HepG2 (cell line): ENCODE measurements at regions not wholly inside any gene's neighbourhood (a gene's known extent, or its start where the extent isn't known, plus 50 kb on each side); places are given as distances from the start of the nearest gene placed in this dataset.

Source experiments
- ATAC-seq: fragments of 200-7000 bp; cut with Tn5 transposase; 3 replicates; pipeline ENCODE4 v1.9.1; 2020; ENCODE audit warnings: mild to moderate bottlenecking, moderate library complexity
- BruUV-seq: library from RNA; stranded (reverse); fragments of 400-500 nt; replicated peaks from 2 replicates; lab custom pipeline; 2021; lab: Mats Ljungman, UMichigan
- CTCF ChIA-PET: fragments of 300-600 bp; formaldehyde crosslinking; extraction: SDS; loops from one replicate; lab custom pipeline; 2021; ENCODE audit warnings: low total read pairs, inconsistent platforms, low intra/inter-chr PET ratio; lab: Yijun Ruan, JAX
- POLR2A ChIA-PET: fragments of 350-600 bp; sonication (Branson Sonifier 250); formaldehyde crosslinking; loops from one replicate; lab custom pipeline; 2020; ENCODE audit warnings: antibody characterized with exemption, inconsistent platforms; lab: Yijun Ruan, JAX
- DNase-seq: peaks from one replicate; pipeline ENCODE4 v3.0.0-alpha.2; 2015; ENCODE audit warnings: low spot score
- FAIRE-seq: peaks from 3 replicates; lab custom pipeline; 2011; peaks lifted over from hg19 to GRCh38; lab: Jason Lieb, UNC
- H2AFZ ChIP-seq: one replicate; pipeline ENCODE4 v1.6.1; 2011; ENCODE audit warnings: low read length, inconsistent platforms
- H3K27ac ChIP-seq: fragments of 300-600 bp; 3 replicates; pipeline ENCODE4 v1.8.0; 2011; ENCODE audit warnings: mixed run types, mild to moderate bottlenecking, mixed read lengths, low read length, inconsistent platforms; ENCODE audit not compliant: insufficient read depth; ENCODE audit errors: extremely low read length
- H3K27me3 ChIP-seq, 2 experiments: fragments of 200-600 bp in 1 of 2; 2 replicates in 1 of 2; 3 replicates in 1 of 2; pipeline versions ENCODE4 v1.6.0 to v1.8.0; 2011; ENCODE audit warnings: low read length in 2 of 2, mild to moderate bottlenecking in 2 of 2, moderate library complexity in 2 of 2, inconsistent platforms in 1 of 2; ENCODE audit not compliant: insufficient read depth in 2 of 2, control insufficient read depth in 1 of 2
- H3K36me3 ChIP-seq, 2 experiments: fragments of 200-600 bp in 1 of 2; replicated peaks in 1 of 2; 2 replicates in 1 of 2; 3 replicates in 1 of 2; pipeline versions ENCODE4 v1.5.1 to v1.8.0; 2011; ENCODE audit warnings: low read length in 2 of 2, inconsistent platforms in 1 of 2; ENCODE audit not compliant: insufficient read depth in 2 of 2, control insufficient read depth in 1 of 2
- H3K4me1 ChIP-seq: 2 replicates; pipeline ENCODE4 v1.5.1; 2012; ENCODE audit warnings: low read length, inconsistent platforms; ENCODE audit not compliant: insufficient read depth
- H3K4me2 ChIP-seq: 2 replicates; pipeline ENCODE4 v1.6.0; 2011; ENCODE audit warnings: low read depth, low read length, inconsistent platforms
- H3K4me3 ChIP-seq, 3 experiments: fragments of 200-600 bp in 1 of 3; sonication (generic), shearing (Covaris generic) in 1 of 3; replicated peaks in 1 of 3; 2 replicates each; pipeline ENCODE4 v1.5.1; 2011 to 2016; ENCODE audit warnings: low read length in 3 of 3, inconsistent platforms in 2 of 3, low read depth in 2 of 3, mild to moderate bottlenecking in 2 of 3, control low read depth in 1 of 3, mixed read lengths in 1 of 3; ENCODE audit not compliant: insufficient read depth in 1 of 3
- H3K79me2 ChIP-seq: one replicate; pipeline ENCODE4 v1.6.1; 2011; ENCODE audit warnings: low read length, inconsistent platforms; ENCODE audit not compliant: insufficient read depth
- H3K9ac ChIP-seq: 2 replicates; pipeline ENCODE4 v1.6.0; 2011; ENCODE audit warnings: mild to moderate bottlenecking, low read depth, low read length, inconsistent platforms; ENCODE audit not compliant: insufficient read depth
- H3K9me3 ChIP-seq: 2 replicates; pipeline ENCODE4 v1.5.1; 2012; ENCODE audit warnings: mild to moderate bottlenecking, low read length
- H4K20me1 ChIP-seq: 2 replicates; pipeline ENCODE4 v1.6.0; 2011; ENCODE audit warnings: inconsistent platforms, mild to moderate bottlenecking, low read length, moderate library complexity; ENCODE audit not compliant: insufficient read depth
- ISL2 ChIP-seq: sonication (generic); formaldehyde crosslinking; IDR thresholded peaks from 2 replicates; pipeline ENCODE4 v1.5.0; 2020; ENCODE audit warnings: missing genetic modification reagents
- MXI1 ChIP-seq: IDR thresholded peaks from 3 replicates; pipeline ENCODE4 v1.6.1; 2012; ENCODE audit warnings: low read depth, low read length, inconsistent platforms, borderline replicate concordance
- POLR2AphosphoS2 ChIP-seq: IDR thresholded peaks from 2 replicates; pipeline ENCODE4 v1.6.1; 2011; ENCODE audit warnings: low read depth, low read length, improper control_type of control experiment
- TCF7 ChIP-seq: sonication (generic); IDR thresholded peaks from 2 replicates; pipeline ENCODE4 v1.6.1; 2016; ENCODE audit warnings: antibody characterized with exemption, low read depth
- ZNF136 ChIP-seq: sonication (generic); formaldehyde crosslinking; IDR thresholded peaks from 2 replicates; pipeline ENCODE4 v1.8.1; 2022; ENCODE audit warnings: low read depth, mild to moderate bottlenecking, moderate library complexity, missing genetic modification reagents
- ZNF3 ChIP-seq: IDR thresholded peaks from 2 replicates; pipeline ENCODE4 v1.7.0; 2017; ENCODE audit warnings: inconsistent platforms
- ZNF326 ChIP-seq: sonication (generic); formaldehyde crosslinking; IDR thresholded peaks from 2 replicates; pipeline ENCODE4 v1.4.0; 2020; ENCODE audit warnings: missing genetic modification reagents, borderline replicate concordance
- ZNF383 ChIP-seq: sonication (generic); formaldehyde crosslinking; IDR thresholded peaks from 2 replicates; pipeline ENCODE4 v1.4.0; 2020; ENCODE audit warnings: missing genetic modification reagents, mild to moderate bottlenecking, borderline replicate concordance
- ZNF552 ChIP-seq: sonication (generic); formaldehyde crosslinking; IDR thresholded peaks from 2 replicates; pipeline ENCODE4 v1.9.0; 2022; ENCODE audit warnings: missing genetic modification reagents, mild to moderate bottlenecking, borderline replicate concordance
- WGBS: methylation state at CpG from one replicate; pipeline ENCODE4 v1.1.6; 2017; ENCODE audit warnings: low lambda C conversion rate; 5-methylcytosine and 5-hydroxymethylcytosine counted together
- in situ Hi-C: cut with HindIII; loops from 2 replicates; pipeline ENCODE4 v1.10.0; 2017; ENCODE audit warnings: low pct_unique_long_range_greater_than_20kb; ENCODE audit not compliant: extremely low pct_ligation_motif_present
- intact Hi-C: fragments of 100-400 bp; cut with micrococcal nuclease; formaldehyde crosslinking; loops from one replicate; pipeline ENCODE4 v1.10.0; 2022; ENCODE audit not compliant: unreplicated experiment
- TF ChIP-seq, protein P1 (sequence below): sonication (generic); formaldehyde crosslinking; IDR thresholded peaks from 2 replicates; pipeline ENCODE4 v1.5.0; 2020; ENCODE audit warnings: missing genetic modification reagents
- TF ChIP-seq, protein P2 (sequence below): sonication (generic); formaldehyde crosslinking; IDR thresholded peaks from 2 replicates; pipeline ENCODE4 v1.5.0; 2020; ENCODE audit warnings: mild to moderate bottlenecking, missing genetic modification reagents, borderline replicate concordance
- TF ChIP-seq, protein P3 (sequence below): IDR thresholded peaks from 2 replicates; pipeline ENCODE4 v1.6.1; 2016; ENCODE audit warnings: missing biosample characterization, missing genetic modification reagents, low read depth
- TF ChIP-seq, protein P4 (sequence below): IDR thresholded peaks from 2 replicates; pipeline ENCODE4 v1.6.1; 2012; ENCODE audit warnings: low read length, improper control_type of control experiment
- TF ChIP-seq, protein P5 (sequence below): sonication (generic); formaldehyde crosslinking; IDR thresholded peaks from 2 replicates; pipeline ENCODE4 v1.5.0; 2020; ENCODE audit warnings: mild to moderate bottlenecking, missing genetic modification reagents

DNA sequence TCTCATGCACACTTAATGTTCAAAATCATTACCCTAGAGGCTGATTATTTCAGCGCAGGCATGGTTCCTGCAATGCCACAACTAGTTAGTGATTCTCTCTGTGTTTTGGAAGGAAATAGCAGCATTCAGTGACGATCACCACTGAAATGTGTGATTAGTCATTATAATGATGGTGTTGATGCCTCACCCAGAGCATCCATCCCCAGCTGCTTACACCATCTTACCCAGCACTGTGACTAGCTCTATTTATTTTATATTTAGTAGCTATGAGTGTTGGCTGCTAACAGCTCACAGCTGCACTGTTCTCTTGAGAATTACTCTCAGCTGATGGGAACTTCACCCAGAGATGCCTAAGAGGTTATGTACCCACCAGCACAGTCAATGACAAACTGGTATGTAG, 60.5 kb upstream of the TSPAN7 start:
- Histone ChIP-seq H3K79me2 (no peaks in the 10 kb centered on the region), H3K9ac (no peak overlapping the region), H3K9me3 (no peaks in the 10 kb centered on the region), H3K4me1 (no peaks in the 10 kb centered on the region), H3K36me3 (no peaks in the 10 kb centered on the region), H3K27ac (no peak overlapping the region), H3K27me3 (no peaks in the 10 kb centered on the region), H2AFZ (no peak overlapping the region), H4K20me1 (no peaks in the 10 kb centered on the region), H3K4me3 (no peak overlapping the region), H3K4me2 (no peak overlapping the region)
- FAIRE-seq (no peak), ATAC-seq (no peak), DNase-seq (no peak)
- in situ Hi-C loops (no loop called here), intact Hi-C loops (no loop called here)
- WGBS = no CpG with 5 or more reads among the region's 2 CpGs
- ChIA-PET POLR2A (no interaction called here), CTCF (no interaction called here)
- BruUV-seq = no TSS peak
- TF ChIP-seq ZNF136 (no peak), ISL2 (no peak), ZNF326 (CRISPR knock-in tag) (no peak), TCF7 (no peak), ZNF383 (no peak), MXI1 (no peak), ZNF552 (CRISPR knock-in tag) (no peak), ZNF3 (CRISPR knock-in tag) (no peak), POLR2AphosphoS2 (no peak)
- TF ChIP-seq, protein P1, sequence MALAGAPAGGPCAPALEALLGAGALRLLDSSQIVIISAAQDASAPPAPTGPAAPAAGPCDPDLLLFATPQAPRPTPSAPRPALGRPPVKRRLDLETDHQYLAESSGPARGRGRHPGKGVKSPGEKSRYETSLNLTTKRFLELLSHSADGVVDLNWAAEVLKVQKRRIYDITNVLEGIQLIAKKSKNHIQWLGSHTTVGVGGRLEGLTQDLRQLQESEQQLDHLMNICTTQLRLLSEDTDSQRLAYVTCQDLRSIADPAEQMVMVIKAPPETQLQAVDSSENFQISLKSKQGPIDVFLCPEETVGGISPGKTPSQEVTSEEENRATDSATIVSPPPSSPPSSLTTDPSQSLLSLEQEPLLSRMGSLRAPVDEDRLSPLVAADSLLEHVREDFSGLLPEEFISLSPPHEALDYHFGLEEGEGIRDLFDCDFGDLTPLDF (CRISPR knock-in tag) = no peak
- TF ChIP-seq, protein P2, sequence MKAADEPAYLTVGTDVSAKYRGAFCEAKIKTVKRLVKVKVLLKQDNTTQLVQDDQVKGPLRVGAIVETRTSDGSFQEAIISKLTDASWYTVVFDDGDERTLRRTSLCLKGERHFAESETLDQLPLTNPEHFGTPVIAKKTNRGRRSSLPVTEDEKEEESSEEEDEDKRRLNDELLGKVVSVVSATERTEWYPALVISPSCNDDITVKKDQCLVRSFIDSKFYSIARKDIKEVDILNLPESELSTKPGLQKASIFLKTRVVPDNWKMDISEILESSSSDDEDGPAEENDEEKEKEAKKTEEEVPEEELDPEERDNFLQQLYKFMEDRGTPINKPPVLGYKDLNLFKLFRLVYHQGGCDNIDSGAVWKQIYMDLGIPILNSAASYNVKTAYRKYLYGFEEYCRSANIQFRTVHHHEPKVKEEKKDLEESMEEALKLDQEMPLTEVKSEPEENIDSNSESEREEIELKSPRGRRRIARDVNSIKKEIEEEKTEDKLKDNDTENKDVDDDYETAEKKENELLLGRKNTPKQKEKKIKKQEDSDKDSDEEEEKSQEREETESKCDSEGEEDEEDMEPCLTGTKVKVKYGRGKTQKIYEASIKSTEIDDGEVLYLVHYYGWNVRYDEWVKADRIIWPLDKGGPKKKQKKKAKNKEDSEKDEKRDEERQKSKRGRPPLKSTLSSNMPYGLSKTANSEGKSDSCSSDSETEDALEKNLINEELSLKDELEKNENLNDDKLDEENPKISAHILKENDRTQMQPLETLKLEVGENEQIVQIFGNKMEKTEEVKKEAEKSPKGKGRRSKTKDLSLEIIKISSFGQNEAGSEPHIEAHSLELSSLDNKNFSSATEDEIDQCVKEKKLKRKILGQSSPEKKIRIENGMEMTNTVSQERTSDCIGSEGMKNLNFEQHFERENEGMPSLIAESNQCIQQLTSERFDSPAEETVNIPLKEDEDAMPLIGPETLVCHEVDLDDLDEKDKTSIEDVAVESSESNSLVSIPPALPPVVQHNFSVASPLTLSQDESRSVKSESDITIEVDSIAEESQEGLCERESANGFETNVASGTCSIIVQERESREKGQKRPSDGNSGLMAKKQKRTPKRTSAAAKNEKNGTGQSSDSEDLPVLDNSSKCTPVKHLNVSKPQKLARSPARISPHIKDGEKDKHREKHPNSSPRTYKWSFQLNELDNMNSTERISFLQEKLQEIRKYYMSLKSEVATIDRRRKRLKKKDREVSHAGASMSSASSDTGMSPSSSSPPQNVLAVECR = no peak
- TF ChIP-seq, protein P3, sequence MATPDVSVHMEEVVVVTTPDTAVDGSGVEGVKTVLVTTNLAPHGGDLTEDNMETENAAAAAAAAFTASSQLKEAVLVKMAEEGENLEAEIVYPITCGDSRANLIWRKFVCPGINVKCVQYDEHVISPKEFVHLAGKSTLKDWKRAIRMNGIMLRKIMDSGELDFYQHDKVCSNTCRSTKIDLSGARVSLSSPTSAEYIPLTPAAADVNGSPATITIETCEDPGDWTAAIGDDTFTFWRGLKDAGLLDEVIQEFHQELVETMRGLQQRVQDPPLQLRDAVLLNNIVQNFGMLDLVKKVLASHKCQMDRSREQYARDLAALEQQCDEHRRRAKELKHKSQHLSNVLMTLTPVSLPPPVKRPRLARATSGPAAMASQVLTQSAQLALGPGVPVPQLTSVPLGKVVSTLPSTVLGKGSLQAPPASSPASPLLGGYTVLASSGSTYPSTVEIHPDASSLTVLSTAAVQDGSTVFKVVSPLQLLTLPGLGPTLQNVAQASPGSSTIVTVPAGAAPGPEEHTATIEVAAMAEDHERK (CRISPR knock-in tag) = no peak
- TF ChIP-seq, protein P4, sequence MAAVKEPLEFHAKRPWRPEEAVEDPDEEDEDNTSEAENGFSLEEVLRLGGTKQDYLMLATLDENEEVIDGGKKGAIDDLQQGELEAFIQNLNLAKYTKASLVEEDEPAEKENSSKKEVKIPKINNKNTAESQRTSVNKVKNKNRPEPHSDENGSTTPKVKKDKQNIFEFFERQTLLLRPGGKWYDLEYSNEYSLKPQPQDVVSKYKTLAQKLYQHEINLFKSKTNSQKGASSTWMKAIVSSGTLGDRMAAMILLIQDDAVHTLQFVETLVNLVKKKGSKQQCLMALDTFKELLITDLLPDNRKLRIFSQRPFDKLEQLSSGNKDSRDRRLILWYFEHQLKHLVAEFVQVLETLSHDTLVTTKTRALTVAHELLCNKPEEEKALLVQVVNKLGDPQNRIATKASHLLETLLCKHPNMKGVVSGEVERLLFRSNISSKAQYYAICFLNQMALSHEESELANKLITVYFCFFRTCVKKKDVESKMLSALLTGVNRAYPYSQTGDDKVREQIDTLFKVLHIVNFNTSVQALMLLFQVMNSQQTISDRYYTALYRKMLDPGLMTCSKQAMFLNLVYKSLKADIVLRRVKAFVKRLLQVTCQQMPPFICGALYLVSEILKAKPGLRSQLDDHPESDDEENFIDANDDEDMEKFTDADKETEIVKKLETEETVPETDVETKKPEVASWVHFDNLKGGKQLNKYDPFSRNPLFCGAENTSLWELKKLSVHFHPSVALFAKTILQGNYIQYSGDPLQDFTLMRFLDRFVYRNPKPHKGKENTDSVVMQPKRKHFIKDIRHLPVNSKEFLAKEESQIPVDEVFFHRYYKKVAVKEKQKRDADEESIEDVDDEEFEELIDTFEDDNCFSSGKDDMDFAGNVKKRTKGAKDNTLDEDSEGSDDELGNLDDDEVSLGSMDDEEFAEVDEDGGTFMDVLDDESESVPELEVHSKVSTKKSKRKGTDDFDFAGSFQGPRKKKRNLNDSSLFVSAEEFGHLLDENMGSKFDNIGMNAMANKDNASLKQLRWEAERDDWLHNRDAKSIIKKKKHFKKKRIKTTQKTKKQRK = no peak
- TF ChIP-seq, protein P5, sequence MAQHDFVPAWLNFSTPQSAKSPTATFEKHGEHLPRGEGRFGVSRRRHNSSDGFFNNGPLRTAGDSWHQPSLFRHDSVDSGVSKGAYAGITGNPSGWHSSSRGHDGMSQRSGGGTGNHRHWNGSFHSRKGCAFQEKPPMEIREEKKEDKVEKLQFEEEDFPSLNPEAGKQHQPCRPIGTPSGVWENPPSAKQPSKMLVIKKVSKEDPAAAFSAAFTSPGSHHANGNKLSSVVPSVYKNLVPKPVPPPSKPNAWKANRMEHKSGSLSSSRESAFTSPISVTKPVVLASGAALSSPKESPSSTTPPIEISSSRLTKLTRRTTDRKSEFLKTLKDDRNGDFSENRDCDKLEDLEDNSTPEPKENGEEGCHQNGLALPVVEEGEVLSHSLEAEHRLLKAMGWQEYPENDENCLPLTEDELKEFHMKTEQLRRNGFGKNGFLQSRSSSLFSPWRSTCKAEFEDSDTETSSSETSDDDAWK (CRISPR knock-in tag) = no peak
